ENCODE measurements at regions not wholly inside any gene's neighbourhood (a gene's known extent, or its start where the extent isn't known, plus 50 kb on each side); places are given as distances from the start of the nearest gene placed in this dataset.
"Not testable (repeated sequence)": the region's sequence is repeated elsewhere in the genome, so short reads cannot be mapped to it uniquely, and the experiment has no call there.

- in situ Hi-C loops (cut with HindIII; ENCODE audit: low sequenced_read_pairs), result no loop called here
- DNase-seq (ENCODE audit: low spot score), result no peak
These were observed 55.3 kb upstream of the NOL4 start for GRCh38 chr18:34280000-34280399.

- no peak for DNase-seq (ENCODE audit: low spot score)
- in situ Hi-C loops (cut with HindIII; ENCODE audit: low sequenced_read_pairs), result no loop called here
These were observed 55.9 kb upstream of the NOL4 start for GRCh38 chr18:34280653-34281052.

- in situ Hi-C loops (cut with HindIII; ENCODE audit: low sequenced_read_pairs), result no loop called here
- no peak for DNase-seq (ENCODE audit: low spot score)
These were observed 56.6 kb upstream of the NOL4 start for GRCh38 chr18:34281290-34281689.

- in situ Hi-C loops (cut with HindIII; ENCODE audit: low sequenced_read_pairs), result no loop called here
- no peak for DNase-seq (ENCODE audit: low spot score)
These were observed 57.0 kb upstream of the NOL4 start for GRCh38 chr18:34281722-34282121.

- in situ Hi-C loops (cut with HindIII; ENCODE audit: low sequenced_read_pairs), result no loop called here
- DNase-seq (ENCODE audit: low spot score), result no peak
These were observed 58.8 kb upstream of the NOL4 start for GRCh38 chr18:34283506-34283905.

GRCh38 chr18:34287825-34288224 lies 63.1 kb upstream of the NOL4 start:
- in situ Hi-C loops (cut with HindIII; ENCODE audit: low sequenced_read_pairs), result no loop called here

GRCh38 chr18:34292594-34292993 lies 67.9 kb upstream of the NOL4 start:
- no peak for DNase-seq (ENCODE audit: low spot score)
- in situ Hi-C loops (cut with HindIII; ENCODE audit: low sequenced_read_pairs), result no loop called here

More at GRCh38 chr18:34287825-34288224, 63.1 kb upstream of the NOL4 start:
- no peak for DNase-seq (ENCODE audit: low spot score)

DNA sequence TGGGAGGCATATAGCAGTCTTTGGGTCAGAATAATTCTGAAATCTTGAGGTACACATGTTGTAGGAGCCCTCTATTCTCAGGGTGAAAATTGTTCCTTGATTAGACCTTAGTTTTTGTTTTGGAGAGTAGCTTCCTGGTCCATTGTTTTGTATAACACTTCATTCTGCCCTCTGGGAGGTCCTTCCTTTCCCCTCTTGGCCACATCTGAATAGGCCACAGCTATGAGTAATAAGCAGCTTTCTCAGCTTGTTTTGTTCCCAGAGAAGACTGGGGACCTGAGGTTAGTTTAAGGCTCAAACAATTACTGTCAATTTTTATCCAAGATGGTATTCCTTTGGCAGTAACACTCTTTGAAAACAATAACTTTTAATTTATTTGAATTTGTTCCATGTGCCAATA lies 72.6 kb upstream of the NOL4 start:
- DNase-seq (ENCODE audit: low spot score), result no peak
- in situ Hi-C loops (cut with HindIII; ENCODE audit: low sequenced_read_pairs), result no loop called here

- DNase-seq (ENCODE audit: low spot score), result no peak
- in situ Hi-C loops (cut with HindIII; ENCODE audit: low sequenced_read_pairs), result no loop called here
These were observed 75.1 kb upstream of the NOL4 start for GRCh38 chr18:34299828-34300227.

DNA sequence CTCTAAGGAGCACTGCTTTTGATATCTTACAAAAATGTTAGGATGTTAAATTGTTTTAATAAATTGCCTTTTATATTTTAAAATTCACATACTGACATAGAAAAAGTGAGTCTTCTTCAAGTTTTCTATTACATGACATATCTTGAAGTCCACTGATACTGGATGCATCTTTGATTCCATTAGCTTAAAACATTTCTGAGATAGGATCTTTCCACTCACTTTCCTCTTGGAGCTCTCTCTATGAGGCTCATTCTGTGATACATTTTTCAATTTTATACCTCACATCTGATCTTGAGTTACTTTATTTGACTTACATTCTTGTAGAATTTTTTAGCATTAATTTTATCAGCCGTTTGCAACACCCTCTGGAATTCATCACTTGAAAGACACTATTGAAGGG lies 86.8 kb upstream of the NOL4 start:
- in situ Hi-C loops (cut with HindIII; ENCODE audit: low sequenced_read_pairs), result no loop called here
- no peak for DNase-seq (ENCODE audit: low spot score)

- in situ Hi-C loops (cut with HindIII; ENCODE audit: low sequenced_read_pairs), result no loop called here
- DNase-seq (ENCODE audit: low spot score), result no peak
These were observed 90.1 kb upstream of the NOL4 start for GRCh38 chr18:34314847-34315246.

- no peak for DNase-seq (ENCODE audit: low spot score)
- in situ Hi-C loops (cut with HindIII; ENCODE audit: low sequenced_read_pairs), result no loop called here
These were observed 91.1 kb upstream of the NOL4 start for GRCh38 chr18:34315591-34316352.

DNA sequence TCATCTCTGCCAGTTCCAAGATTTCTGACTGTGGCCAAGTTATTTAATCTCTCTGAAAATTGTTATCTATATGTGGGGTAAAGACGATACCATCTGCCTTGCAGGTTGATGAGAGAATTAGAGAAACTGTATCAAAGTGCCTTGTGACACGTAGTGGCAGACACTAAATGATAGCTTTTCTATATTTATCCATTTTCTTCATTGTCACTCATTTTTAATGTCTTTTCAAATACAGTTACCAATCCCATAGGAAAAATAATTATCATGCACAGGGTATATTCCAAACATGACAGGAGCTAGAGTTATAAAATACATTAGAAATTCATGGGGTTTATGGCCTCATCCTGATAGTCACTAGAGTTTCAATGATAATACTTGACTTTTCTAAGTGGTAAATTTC lies 95.6 kb upstream of the NOL4 start:
- DNase-seq (ENCODE audit: low spot score), result no peak
- in situ Hi-C loops (cut with HindIII; ENCODE audit: low sequenced_read_pairs), result no loop called here

- DNase-seq (ENCODE audit: low spot score), result no peak
- in situ Hi-C loops (cut with HindIII; ENCODE audit: low sequenced_read_pairs), result no loop called here
These were observed 96.4 kb upstream of the NOL4 start for GRCh38 chr18:34321066-34321465.

DNA sequence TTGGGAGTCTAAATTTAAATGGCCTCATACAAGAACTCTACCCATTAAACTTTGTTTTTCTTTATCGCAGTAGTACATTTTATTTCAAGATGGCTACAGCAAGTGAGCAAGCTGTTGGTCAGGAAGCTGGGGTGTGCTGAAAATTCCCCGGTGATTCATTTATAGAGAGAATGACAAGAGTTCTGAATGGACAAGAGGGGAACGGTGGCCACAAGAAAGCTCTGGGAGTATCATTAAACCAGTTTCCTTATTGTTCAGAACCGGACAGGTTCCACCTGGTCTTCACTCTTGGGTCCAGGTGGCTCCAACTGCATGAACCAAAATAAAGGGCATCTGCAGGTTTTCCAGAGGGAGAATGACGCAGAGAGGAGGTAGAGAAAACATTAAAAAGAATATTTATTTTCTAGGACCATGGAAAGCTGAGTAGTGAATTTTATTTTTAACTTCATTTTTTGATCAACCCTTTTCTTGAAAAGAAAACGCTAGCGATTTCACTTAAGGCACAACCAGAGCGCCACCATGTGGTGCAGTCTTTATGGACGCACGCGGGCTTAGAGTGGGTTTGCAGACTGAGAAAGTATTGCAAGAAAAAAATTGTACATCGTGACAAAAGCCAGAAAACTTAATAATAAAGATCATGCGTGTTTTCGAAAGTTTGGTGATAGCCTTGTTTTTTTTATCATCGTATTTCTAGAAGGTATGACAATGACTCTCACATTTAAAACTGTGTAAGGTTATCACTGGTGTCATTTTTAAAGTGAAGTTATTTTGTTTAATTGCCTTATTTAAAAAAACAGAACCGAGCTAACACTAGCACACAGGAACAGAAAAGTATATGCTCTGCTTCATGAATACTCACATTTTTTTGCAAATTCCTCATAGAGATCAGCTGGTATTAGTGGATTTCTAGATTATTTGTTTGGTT lies 97.9 kb upstream of the NOL4 start:
- peak; percentile 79 for DNase-seq (ENCODE audit: low spot score)
- in situ Hi-C loops (cut with HindIII; ENCODE audit: low sequenced_read_pairs), result no loop called here

DNA sequence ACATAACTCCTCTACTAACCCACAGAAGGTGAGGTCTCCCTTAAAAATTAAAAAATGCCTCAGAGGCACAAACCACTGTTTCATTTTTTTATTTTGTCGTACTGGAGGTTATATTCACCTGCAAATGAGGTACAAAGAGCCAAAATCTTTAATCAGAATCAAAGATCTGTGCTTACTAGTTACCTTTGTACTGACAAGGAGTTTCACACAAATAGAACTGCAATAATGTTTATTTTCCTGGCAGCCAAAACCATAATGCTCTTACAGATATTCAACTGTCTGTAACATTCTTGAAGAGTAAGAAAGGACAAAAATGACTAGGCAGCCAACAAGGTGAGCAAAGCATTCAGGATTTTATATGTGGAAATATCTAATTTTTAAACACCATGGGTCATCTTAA lies 105.1 kb upstream of the NOL4 start:
- in situ Hi-C loops (cut with HindIII; ENCODE audit: low sequenced_read_pairs), result no loop called here
- DNase-seq (ENCODE audit: low spot score), result no peak

GRCh38 chr18:34330308-34330707 lies 105.6 kb upstream of the NOL4 start:
- in situ Hi-C loops (cut with HindIII; ENCODE audit: low sequenced_read_pairs), result no loop called here
- no peak for DNase-seq (ENCODE audit: low spot score)

GRCh38 chr18:34330907-34331306 lies 106.2 kb upstream of the NOL4 start:
- in situ Hi-C loops (cut with HindIII; ENCODE audit: low sequenced_read_pairs); DNase-seq (ENCODE audit: low spot score): not testable (repeated sequence)

DNA sequence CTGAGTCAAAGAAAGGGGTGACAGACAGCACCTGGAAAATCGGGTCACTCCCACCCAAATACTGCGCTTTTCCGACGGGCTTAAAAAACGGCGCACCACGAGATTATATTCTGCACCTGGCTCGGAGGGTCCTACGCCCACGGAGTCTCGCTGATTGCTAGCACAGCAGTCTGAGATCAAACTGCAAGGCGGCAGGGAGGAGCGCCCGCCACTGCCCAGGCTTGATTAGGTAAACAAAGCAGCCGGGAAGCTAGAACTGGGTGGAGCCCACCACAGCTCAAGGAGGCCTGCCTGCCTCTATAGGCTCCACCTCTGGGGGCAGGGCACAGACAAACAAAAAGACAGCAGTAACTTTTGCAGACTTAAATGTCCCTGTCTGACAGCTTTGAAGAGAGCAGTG lies 106.6 kb upstream of the NOL4 start:
- in situ Hi-C loops (cut with HindIII; ENCODE audit: low sequenced_read_pairs); DNase-seq (ENCODE audit: low spot score): not testable (repeated sequence)

GRCh38 chr18:34339155-34339554 lies 114.4 kb upstream of the NOL4 start:
- in situ Hi-C loops (cut with HindIII; ENCODE audit: low sequenced_read_pairs), result no loop called here
- no peak for DNase-seq (ENCODE audit: low spot score)

All from G401 (cell line).